ENCODE measurements at regions not wholly inside any gene's neighbourhood (a gene's known extent, or its start where the extent isn't known, plus 50 kb on each side); places are given as distances from the start of the nearest gene placed in this dataset.

DNA sequence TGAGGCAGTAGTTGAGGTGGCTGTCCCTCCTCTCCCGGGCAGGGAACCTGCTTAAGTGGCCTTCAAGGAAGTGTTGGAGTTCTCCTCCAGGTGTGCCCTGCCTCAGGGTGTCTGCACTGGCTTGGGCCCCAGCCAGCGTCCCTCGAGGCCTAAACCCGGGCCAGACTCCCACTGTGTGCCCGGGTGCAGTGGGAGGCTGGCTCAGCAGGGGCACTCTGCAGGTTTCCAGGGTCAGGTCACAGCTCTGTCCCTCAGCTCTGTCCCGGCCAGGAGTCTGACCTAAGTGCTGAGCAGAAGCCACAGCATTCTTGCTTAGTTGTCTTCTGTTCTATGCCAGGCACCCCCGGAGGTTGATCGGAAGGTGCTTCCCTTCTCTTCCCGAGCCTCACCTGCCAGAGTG, 69.0 kb upstream of the OTOS start:
- no peak overlapping the region for H3K4me2 ChIP-seq (ENCODE audit: insufficient read depth in 1 of 2, low read depth in 2 of 2, low read length in 2 of 2)
- H3K14ac ChIP-seq (ENCODE audit: insufficient read length): no peak overlapping the region
- no peaks in the 10 kb centered on the region for H3K36me3 ChIP-seq (ENCODE audit: control insufficient read depth in 2 of 4, insufficient read depth in 4 of 4, low read length in 3 of 4)
- CTCF ChIA-PET (ENCODE audit: partially characterized antibody): no interaction called here
- H4K5ac ChIP-seq (ENCODE audit: insufficient read length, low read depth, low read length): no peak overlapping the region
- H2AK5ac ChIP-seq (ENCODE audit: low read depth, low read length): no peak overlapping the region
- no peaks in the 10 kb centered on the region for H4K20me1 ChIP-seq (replicated peaks in 1 of 2; ENCODE audit: control insufficient read depth in 1 of 2, insufficient read depth in 2 of 2, low read length in 2 of 2)
- no peak overlapping the region for H2BK120ac ChIP-seq (replicated peaks; ENCODE audit: low read depth, low read length)
- H3K18ac ChIP-seq (ENCODE audit: extremely low read depth, low read length): no peak overlapping the region
- no peak overlapping the region for H2BK20ac ChIP-seq (ENCODE audit: low read length)
- no peak overlapping the region for H4K8ac ChIP-seq (ENCODE audit: extremely low read depth, insufficient read depth, low read length)
- no peak overlapping the region for H3K9ac ChIP-seq (replicated peaks in 1 of 4; ENCODE audit: extremely low read depth in 1 of 4, low read depth in 3 of 4, low read length in 3 of 4)
- no peak overlapping the region for H2BK5ac ChIP-seq (ENCODE audit: low read depth, low read length)
- H3K27me3 ChIP-seq (replicated peaks in 1 of 4; ENCODE audit: control insufficient read depth in 3 of 4, extremely low read depth in 1 of 4, insufficient read depth in 3 of 4, low read length in 3 of 4): no peaks in the 10 kb centered on the region
- POLR2A ChIA-PET (ENCODE audit: partially characterized antibody): no interaction called here
- H3K4me1 ChIP-seq (replicated peaks in 1 of 4; ENCODE audit: control insufficient read depth in 3 of 4, insufficient read depth in 4 of 4, low read length in 3 of 4): peaks cover 5 to 12% (median 7%) of the 10 kb centered on the region in 4 experiments
- H3K4ac ChIP-seq (replicated peaks; ENCODE audit: insufficient read length, low read depth, low read length): no peak overlapping the region
- WGBS, 2 experiments (ENCODE audit: extremely low coverage in 1 of 2, insufficient coverage in 1 of 2, insufficient read length in 1 of 2, insufficient replicate concordance in 2 of 2, low coverage in 1 of 2, low lambda C conversion rate in 2 of 2, missing lambda C conversion rate in 1 of 2): 90% methylated on average over 8 of the region's 9 CpGs; no CpG with 5 or more reads in 1 of the 2 experiments
- H3K79me1 ChIP-seq (ENCODE audit: low read depth, low read length): no peaks in the 10 kb centered on the region
- no peaks in the 10 kb centered on the region for H3K23me2 ChIP-seq (ENCODE audit: low read depth, low read length)
- no peak overlapping the region for H2BK15ac ChIP-seq (ENCODE audit: low read length)
- no peaks in the 10 kb centered on the region for H3K79me2 ChIP-seq (ENCODE audit: control insufficient read depth in 1 of 2, insufficient read depth in 2 of 2, low read length in 2 of 2)
- no peak overlapping the region for H3K56ac ChIP-seq (replicated peaks; ENCODE audit: insufficient read length, low read depth, low read length)
- no peak overlapping the region for H3K23ac ChIP-seq (ENCODE audit: insufficient read length)
- H3K9me3 ChIP-seq (ENCODE audit: insufficient read depth in 2 of 2, low read depth in 1 of 2, low read length in 1 of 2): no peaks in the 10 kb centered on the region
- H3K27ac ChIP-seq (ENCODE audit: low read depth, low read length): no peak overlapping the region
- FAIRE-seq: no peak
- no peak overlapping the region for H2AFZ ChIP-seq (ENCODE audit: low read length)
- H4K91ac ChIP-seq (replicated peaks; ENCODE audit: insufficient read length, low read length): no peak overlapping the region
- no peak overlapping the region for H3K4me3 ChIP-seq (ENCODE audit: extremely low read depth in 1 of 4, insufficient read depth in 2 of 4, low read depth in 3 of 4, low read length in 4 of 4)
- DNase-seq (ENCODE audit: low read depth in 1 of 2, low spot score in 2 of 2): no peak
- H2BK12ac ChIP-seq (ENCODE audit: low read depth, low read length): no peak overlapping the region
- no peak for TF ChIP-seq KDM5A (IDR thresholded peaks at IDR 0.05; ENCODE audit: low read length)
- no peak for TF ChIP-seq RXRA (IDR thresholded peaks at IDR 0.05; ENCODE audit: insufficient read depth, low read depth, low read length)
- TF ChIP-seq BCL11A (IDR thresholded peaks at IDR 0.05; ENCODE audit: low read depth in 2 of 2, low read length in 2 of 2): no peak
- no peak for TF ChIP-seq RAD21 (IDR thresholded peaks at IDR 0.05 in 1 of 2, conservative IDR thresholded peaks at IDR 0.05 in 1 of 2; ENCODE audit: low read depth in 2 of 2, low read length in 2 of 2)
- no peak for TF ChIP-seq EZH2 (IDR thresholded peaks at IDR 0.05; ENCODE audit: low read depth, low read length, severe bottlenecking)
- TF ChIP-seq NRF1 (IDR thresholded peaks at IDR 0.05; ENCODE audit: low read depth, low read length): no peak
- no peak for TF ChIP-seq TCF12 (IDR thresholded peaks at IDR 0.05; ENCODE audit: low read depth, low read length)
- TF ChIP-seq POLR2A (IDR thresholded peaks at IDR 0.05; ENCODE audit: control extremely low read depth in 1 of 2, low read depth in 2 of 2, low read length in 2 of 2): no peak
- TF ChIP-seq CEBPB (IDR thresholded peaks at IDR 0.05; ENCODE audit: low read depth, low read length): no peak
- TF ChIP-seq, protein P1, sequence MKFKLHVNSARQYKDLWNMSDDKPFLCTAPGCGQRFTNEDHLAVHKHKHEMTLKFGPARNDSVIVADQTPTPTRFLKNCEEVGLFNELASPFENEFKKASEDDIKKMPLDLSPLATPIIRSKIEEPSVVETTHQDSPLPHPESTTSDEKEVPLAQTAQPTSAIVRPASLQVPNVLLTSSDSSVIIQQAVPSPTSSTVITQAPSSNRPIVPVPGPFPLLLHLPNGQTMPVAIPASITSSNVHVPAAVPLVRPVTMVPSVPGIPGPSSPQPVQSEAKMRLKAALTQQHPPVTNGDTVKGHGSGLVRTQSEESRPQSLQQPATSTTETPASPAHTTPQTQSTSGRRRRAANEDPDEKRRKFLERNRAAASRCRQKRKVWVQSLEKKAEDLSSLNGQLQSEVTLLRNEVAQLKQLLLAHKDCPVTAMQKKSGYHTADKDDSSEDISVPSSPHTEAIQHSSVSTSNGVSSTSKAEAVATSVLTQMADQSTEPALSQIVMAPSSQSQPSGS (IDR thresholded peaks at IDR 0.05; ENCODE audit: low read length): no peak
- TF ChIP-seq SP1 (IDR thresholded peaks at IDR 0.05; ENCODE audit: low read depth, low read length): no peak
- TF ChIP-seq GTF2F1 (IDR thresholded peaks at IDR 0.05; ENCODE audit: borderline replicate concordance, low read depth, low read length): no peak
- TF ChIP-seq, protein P2, sequence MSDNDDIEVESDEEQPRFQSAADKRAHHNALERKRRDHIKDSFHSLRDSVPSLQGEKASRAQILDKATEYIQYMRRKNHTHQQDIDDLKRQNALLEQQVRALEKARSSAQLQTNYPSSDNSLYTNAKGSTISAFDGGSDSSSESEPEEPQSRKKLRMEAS (IDR thresholded peaks at IDR 0.05): no peak
- no peak for TF ChIP-seq PHF8 (conservative IDR thresholded peaks at IDR 0.05; ENCODE audit: low read depth, low read length)

Measured in H1 (cell line).